B cell (primary cell): ENCODE measurements at regions not wholly inside any gene's neighbourhood (a gene's known extent, or its start where the extent isn't known, plus 50 kb on each side); places are given as distances from the start of the nearest gene placed in this dataset.

Experiments
- ATAC-seq: fragments of 200-7000 bp; cut with Tn5 transposase; one replicate; pipeline ENCODE4 v1.10.0; 2021; ENCODE audit warnings: low read depth, mild to moderate bottlenecking, moderate number of reproducible peaks, moderate library complexity
- CTCF ChIA-PET: fragments of 350-600 bp; sonication (Branson Sonifier 250); formaldehyde crosslinking; loops from one replicate; lab custom pipeline; 2021; ENCODE audit warnings: antibody characterized with exemption, inconsistent platforms; lab: Charles Lee
- POLR2A ChIA-PET: fragments of 350-600 bp; sonication (Branson Sonifier 250); formaldehyde crosslinking; loops from one replicate; lab custom pipeline; 2021; ENCODE audit warnings: antibody characterized with exemption; lab: Charles Lee
- DNase-seq: peaks from one replicate; pipeline ENCODE4 v3.0.0; 2013
- H2AFZ ChIP-seq: 2 replicates; pipeline ENCODE4 v1.6.1; 2012; ENCODE audit warnings: mild to moderate bottlenecking, low read depth, low read length; ENCODE audit not compliant: insufficient read depth, poor library complexity, severe bottlenecking
- H3K27ac ChIP-seq, 2 donors: 1 replicate in 1 of 2; 2 replicates in 1 of 2; pipeline ENCODE4 v1.5.1; 2012 to 2013; ENCODE audit warnings: low read length in 2 of 2, mild to moderate bottlenecking in 2 of 2, moderate library complexity in 1 of 2
- H3K27me3 ChIP-seq, 4 experiments: fragments of 200-600 bp in 1 of 4; sonication (generic) in 1 of 4; replicated peaks in 1 of 4; 1 replicate in 2 of 4; 2 replicates in 2 of 4; pipeline versions ENCODE4 v1.6.1 to v1.7.0; 2013 to 2016; ENCODE audit warnings: low read length in 3 of 4, mild to moderate bottlenecking in 2 of 4, mixed read lengths in 1 of 4, moderate library complexity in 1 of 4; ENCODE audit not compliant: insufficient read depth in 4 of 4, control insufficient read depth in 3 of 4; ENCODE audit errors: control extremely low read depth in 1 of 4
- H3K36me3 ChIP-seq, 2 experiments: replicated peaks in 1 of 2; 1 replicate in 1 of 2; 2 replicates in 1 of 2; pipeline versions ENCODE4 v1.6.1 to v1.7.1; 2013; ENCODE audit warnings: low read length in 1 of 2; ENCODE audit not compliant: insufficient read depth in 2 of 2, control insufficient read depth in 1 of 2; ENCODE audit errors: control extremely low read depth in 1 of 2, extremely low read depth in 1 of 2
- H3K4me1 ChIP-seq, 2 donors: fragments of 200-600 bp in 1 of 2; sonication (generic) in 1 of 2; 1 replicate in 1 of 2; 2 replicates in 1 of 2; pipeline versions ENCODE4 v1.5.1 to v1.6.1; 2013 to 2017; ENCODE audit warnings: low read length in 2 of 2; ENCODE audit not compliant: control insufficient read depth in 2 of 2, insufficient read depth in 2 of 2
- H3K4me2 ChIP-seq: replicated peaks from 2 replicates; pipeline ENCODE3; 2012; ENCODE audit warnings: mild to moderate bottlenecking, low read depth, low read length; ENCODE audit not compliant: poor library complexity, severe bottlenecking
- H3K4me3 ChIP-seq, 5 experiments: fragments of 200-600 bp in 1 of 5; sonication (generic) in 1 of 5; 1 replicate in 3 of 5; 2 replicates in 2 of 5; pipeline versions ENCODE4 v1.5.1 to v1.7.0; 2011 to 2016; ENCODE audit warnings: low read length in 4 of 5, mild to moderate bottlenecking in 4 of 5, low read depth in 2 of 5, control low read depth in 1 of 5, moderate library complexity in 1 of 5; ENCODE audit not compliant: insufficient read depth in 1 of 5; ENCODE audit errors: control extremely low read depth in 1 of 5, extremely low read depth in 1 of 5
- H3K79me2 ChIP-seq: fragments of 200-600 bp; sonication (generic); one replicate; pipeline ENCODE4 v1.6.0; 2016; ENCODE audit warnings: low read length; ENCODE audit not compliant: control insufficient read depth, insufficient read depth
- H3K9ac ChIP-seq: fragments of 200-600 bp; sonication (generic); 2 replicates; pipeline ENCODE4 v1.6.1; 2017; ENCODE audit warnings: mild to moderate bottlenecking, low read length, moderate library complexity
- H3K9me3 ChIP-seq, 3 donors: one replicate each; pipeline versions ENCODE4 v1.6.1 to v1.7.1; 2013; ENCODE audit warnings: low read length in 2 of 3; ENCODE audit not compliant: control insufficient read depth in 2 of 3, insufficient read depth in 1 of 3; ENCODE audit errors: control extremely low read depth in 1 of 3
- H4K20me1 ChIP-seq: 2 replicates; pipeline ENCODE4 v1.6.0; 2012; ENCODE audit warnings: mild to moderate bottlenecking, low read length; ENCODE audit not compliant: insufficient read depth, control insufficient read depth, poor library complexity, severe bottlenecking
- H3K27ac Mint-ChIP-seq: one replicate; pipeline ENCODE4 v1.8.0; 2021; ENCODE audit warnings: mixed read lengths
- H3K27me3 Mint-ChIP-seq: one replicate; pipeline ENCODE4 v1.8.0; 2021; ENCODE audit warnings: mixed read lengths
- H3K4me1 Mint-ChIP-seq: one replicate; pipeline ENCODE4 v1.8.0; 2021; ENCODE audit warnings: mixed read lengths
- H3K4me3 Mint-ChIP-seq: one replicate; pipeline ENCODE4 v1.8.0; 2021; ENCODE audit warnings: mixed read lengths
- H3K9me3 Mint-ChIP-seq: one replicate; pipeline ENCODE4 v1.8.0; 2022; ENCODE audit warnings: mixed read lengths; ENCODE audit not compliant: insufficient read depth
- EZH2 ChIP-seq: IDR thresholded peaks from 2 replicates; pipeline ENCODE4 v1.6.1; 2012; ENCODE audit warnings: borderline replicate concordance, low read depth, mild to moderate bottlenecking, moderate library complexity, low read length; ENCODE audit not compliant: insufficient read depth, poor library complexity, severe bottlenecking
- WGBS: methylation state at CpG from one replicate; pipeline ENCODE4 v1.1.5; 2013; ENCODE audit warnings: missing lambda C conversion rate; ENCODE audit not compliant: insufficient coverage; 5-methylcytosine and 5-hydroxymethylcytosine counted together
- intact Hi-C: fragments of 100-400 bp; cut with micrococcal nuclease; formaldehyde crosslinking; loops from one replicate; pipeline ENCODE4 v1.10.0; 2022
- TF ChIP-seq, protein P1 (sequence below): fragments of 200-600 bp; IDR thresholded peaks from one replicate; pipeline ENCODE4 v1.8.0; 2022; ENCODE audit warnings: antibody characterized with exemption, mild to moderate bottlenecking

DNA sequence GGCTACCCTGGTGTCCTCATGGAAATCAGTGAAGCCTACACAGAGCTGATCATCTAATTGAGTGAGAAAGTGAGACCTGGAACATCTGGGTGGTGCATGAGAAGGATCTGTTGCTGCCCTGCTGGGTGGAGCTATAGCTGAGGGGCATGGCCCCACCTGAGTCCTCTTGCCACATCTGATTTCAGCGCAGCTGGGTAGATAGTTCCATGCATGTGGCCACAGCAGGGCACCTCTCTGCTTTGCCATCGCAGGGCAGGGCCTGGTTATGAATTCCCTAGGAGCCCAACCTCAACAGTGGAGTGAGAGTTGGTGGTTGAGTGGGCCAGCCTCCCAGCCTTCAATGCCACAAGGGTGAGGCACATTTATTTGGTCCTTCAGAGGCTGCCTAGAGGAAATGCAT is 407.8 kb downstream of the BCL11B start:
- H3K4me1 ChIP-seq: no peaks in the 10 kb centered on the region

DNA sequence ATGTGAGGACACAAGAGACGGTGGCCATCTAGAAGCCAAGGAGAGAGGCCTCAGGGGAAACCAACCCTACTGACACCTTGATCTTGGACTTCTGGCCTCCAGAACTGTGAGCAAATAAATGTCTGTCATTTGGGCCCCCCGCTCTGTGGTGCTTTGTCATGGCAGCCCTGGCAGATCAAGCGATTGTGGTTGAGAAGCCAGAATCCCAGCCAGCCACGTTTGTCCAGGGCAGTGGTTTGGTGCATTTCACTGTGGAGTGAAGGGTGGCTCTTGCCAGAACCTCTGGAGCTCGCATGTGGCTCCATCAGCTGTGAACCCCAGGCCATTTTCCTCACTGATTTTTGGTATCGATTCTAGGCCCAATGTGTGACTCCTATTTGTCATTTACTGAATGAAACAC is 404.9 kb downstream of the BCL11B start:
- H3K9ac ChIP-seq: no peak overlapping the region

More for the DNA sequence above, 407.8 kb downstream of the BCL11B start:
- Histone ChIP-seq H3K4me2 (no peak overlapping the region), H3K9ac (no peak overlapping the region), H3K27ac (no peak overlapping the region), H2AFZ (no peak overlapping the region), H3K4me3 (no peak overlapping the region), H3K27me3 (no peaks in the 10 kb centered on the region), H3K36me3 (no peaks in the 10 kb centered on the region), H4K20me1 (no peaks in the 10 kb centered on the region), H3K9me3 (peaks cover 0 to 36% (median 0%) of the 10 kb centered on the region in 3 donors), H3K79me2 (no peaks in the 10 kb centered on the region)
- ChIA-PET CTCF (no interaction called here), POLR2A (no interaction called here)
- ATAC-seq (no peak), DNase-seq (no peak)
- Mint-ChIP-seq H3K4me3 (no peak overlapping the region), H3K27ac (no peak overlapping the region), H3K9me3 (peaks cover 2% of the 10 kb centered on the region), H3K4me1 (no peaks in the 10 kb centered on the region), H3K27me3 (no peaks in the 10 kb centered on the region)
- WGBS: 90% methylated on average over 2 of the region's 2 CpGs
- intact Hi-C loops: no loop called here
- TF ChIP-seq, protein P1, sequence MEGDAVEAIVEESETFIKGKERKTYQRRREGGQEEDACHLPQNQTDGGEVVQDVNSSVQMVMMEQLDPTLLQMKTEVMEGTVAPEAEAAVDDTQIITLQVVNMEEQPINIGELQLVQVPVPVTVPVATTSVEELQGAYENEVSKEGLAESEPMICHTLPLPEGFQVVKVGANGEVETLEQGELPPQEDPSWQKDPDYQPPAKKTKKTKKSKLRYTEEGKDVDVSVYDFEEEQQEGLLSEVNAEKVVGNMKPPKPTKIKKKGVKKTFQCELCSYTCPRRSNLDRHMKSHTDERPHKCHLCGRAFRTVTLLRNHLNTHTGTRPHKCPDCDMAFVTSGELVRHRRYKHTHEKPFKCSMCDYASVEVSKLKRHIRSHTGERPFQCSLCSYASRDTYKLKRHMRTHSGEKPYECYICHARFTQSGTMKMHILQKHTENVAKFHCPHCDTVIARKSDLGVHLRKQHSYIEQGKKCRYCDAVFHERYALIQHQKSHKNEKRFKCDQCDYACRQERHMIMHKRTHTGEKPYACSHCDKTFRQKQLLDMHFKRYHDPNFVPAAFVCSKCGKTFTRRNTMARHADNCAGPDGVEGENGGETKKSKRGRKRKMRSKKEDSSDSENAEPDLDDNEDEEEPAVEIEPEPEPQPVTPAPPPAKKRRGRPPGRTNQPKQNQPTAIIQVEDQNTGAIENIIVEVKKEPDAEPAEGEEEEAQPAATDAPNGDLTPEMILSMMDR: no peak
- TF ChIP-seq EZH2: no peak

More for the DNA sequence above, 404.9 kb downstream of the BCL11B start:
- DNase-seq: no peak
- Histone ChIP-seq H3K36me3 (no peaks in the 10 kb centered on the region), H3K9me3 (peaks cover 0 to 33% (median 0%) of the 10 kb centered on the region in 3 donors), H3K27me3 (no peaks in the 10 kb centered on the region), H4K20me1 (no peaks in the 10 kb centered on the region), H3K4me1 (no peaks in the 10 kb centered on the region), H2AFZ (no peak overlapping the region), H3K4me3 (no peak overlapping the region), H3K79me2 (no peaks in the 10 kb centered on the region), H3K27ac (no peak overlapping the region), H3K4me2 (no peak overlapping the region)
- Mint-ChIP-seq H3K9me3 (peaks cover 5% of the 10 kb centered on the region), H3K27me3 (no peaks in the 10 kb centered on the region), H3K4me1 (no peaks in the 10 kb centered on the region), H3K27ac (no peak overlapping the region), H3K4me3 (no peak overlapping the region)
- TF ChIP-seq, protein P1: no peak
- no peak for TF ChIP-seq EZH2
- no peak for ATAC-seq
- CTCF ChIA-PET: no interaction called here
- intact Hi-C loops: no loop called here
- 83% methylated on average over 6 of the region's 6 CpGs for WGBS
- POLR2A ChIA-PET: no interaction called here
